Small intestine (tissue), 7 donors: ENCODE measurements at regions not wholly inside any gene's neighbourhood (a gene's known extent, or its start where the extent isn't known, plus 50 kb on each side); places are given as distances from the start of the nearest gene placed in this dataset.
"Not testable (repeated sequence)": the region's sequence is repeated elsewhere in the genome, so short reads cannot be mapped to it uniquely, and the experiment has no call there.

Experiments used
- DNase-seq, 2 donors: peaks; one replicate each; pipeline versions ENCODE4 v3.0.0 to v3.0.0-alpha.2; 2013
- FAIRE-seq: peaks from 2 replicates; lab custom pipeline; 2012; peaks lifted over from hg19 to GRCh38; lab: Jason Lieb, UNC
- H3K27ac ChIP-seq, 3 donors: one replicate each; pipeline ENCODE4 v1.5.1; 2013; ENCODE audit warnings: low read length in 2 of 3, mild to moderate bottlenecking in 2 of 3, control low read depth in 1 of 3, inconsistent platforms in 1 of 3, low read depth in 1 of 3, moderate library complexity in 1 of 3
- H3K27me3 ChIP-seq, 3 donors: one replicate each; pipeline ENCODE4 v1.6.1; 2013; ENCODE audit warnings: low read length in 3 of 3, inconsistent platforms in 1 of 3; ENCODE audit not compliant: control insufficient read depth in 3 of 3, insufficient read depth in 3 of 3
- H3K36me3 ChIP-seq, 3 donors: one replicate each; pipeline ENCODE4 v1.6.1; 2013; ENCODE audit warnings: low read length in 3 of 3, inconsistent platforms in 1 of 3, low read depth in 1 of 3, mild to moderate bottlenecking in 1 of 3, moderate library complexity in 1 of 3; ENCODE audit not compliant: control insufficient read depth in 3 of 3, insufficient read depth in 2 of 3
- H3K4me1 ChIP-seq, 3 donors: one replicate each; pipeline ENCODE4 v1.6.1; 2013; ENCODE audit warnings: low read length in 2 of 3, inconsistent platforms in 1 of 3, low read depth in 1 of 3, mild to moderate bottlenecking in 1 of 3, moderate library complexity in 1 of 3; ENCODE audit not compliant: control insufficient read depth in 3 of 3, insufficient read depth in 2 of 3
- H3K4me3 ChIP-seq, 3 donors: one replicate each; pipeline ENCODE4 v1.5.1; 2013; ENCODE audit warnings: low read length in 3 of 3, control low read depth in 1 of 3, inconsistent platforms in 1 of 3, low read depth in 1 of 3, mild to moderate bottlenecking in 1 of 3, moderate library complexity in 1 of 3
- H3K9me3 ChIP-seq, 2 donors: one replicate each; pipeline ENCODE4 v1.6.1; 2013; ENCODE audit warnings: low read depth in 1 of 2, low read length in 1 of 2; ENCODE audit not compliant: control insufficient read depth in 2 of 2, insufficient read depth in 1 of 2
- WGBS, 3 donors: extraction: QIAGEN DNeasy Blood & Tissue Kit; methylation state at CpG; one replicate each; pipeline ENCODE4 v1.1.7; 2013; 5-methylcytosine and 5-hydroxymethylcytosine counted together
- donor health status: healthy with polysubstance abuse.
- donor health status: control.
- donor health status: control.
- donor health status: Bipolar disorder and iron deficiency.
- donor health status: healthy.

DNA sequence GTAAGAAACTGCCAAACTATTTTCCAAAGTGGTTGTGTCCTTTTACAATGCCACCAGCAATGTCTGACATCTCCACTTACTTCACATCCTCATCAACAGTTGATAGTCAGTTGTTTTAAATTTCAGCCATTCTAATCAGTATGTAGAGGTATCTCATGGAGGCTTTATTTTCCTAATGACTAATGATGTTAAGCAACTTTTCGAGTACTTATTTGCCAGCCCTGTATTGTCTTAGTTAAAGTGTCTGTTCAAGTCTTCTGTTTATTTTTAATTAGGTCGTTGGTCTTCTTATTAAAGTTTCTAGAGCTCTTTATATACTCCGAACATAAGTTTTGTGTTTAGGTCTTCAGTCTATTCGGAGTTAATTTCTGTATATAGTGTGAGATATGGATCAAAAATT lies 54.9 kb upstream of the NBPF12 start:
- H3K9me3 ChIP-seq, H3K27ac ChIP-seq, H3K36me3 ChIP-seq, DNase-seq, H3K27me3 ChIP-seq, H3K4me3 ChIP-seq, FAIRE-seq, H3K4me1 ChIP-seq: not testable (repeated sequence)
- WGBS, 3 donors, result 69 to 79% (median 77%) methylated on average over 4 of the region's 4 CpGs

- not testable (repeated sequence) for FAIRE-seq
Observed at GRCh38 chr1:146881096-146881495, 57.0 kb upstream of the NBPF12 start.

GRCh38 chr1:146863799-146864319 lies 74.3 kb upstream of the NBPF12 start:
- not testable (repeated sequence) for H3K36me3 ChIP-seq, FAIRE-seq
- 61 to 63% (median 62%) methylated on average over 3 of the region's 3 CpGs for WGBS, 3 donors

More at GRCh38 chr1:146881096-146881495, 57.0 kb upstream of the NBPF12 start:
- not testable (repeated sequence) for H3K4me3 ChIP-seq, DNase-seq, H3K4me1 ChIP-seq, H3K27ac ChIP-seq, H3K36me3 ChIP-seq, H3K9me3 ChIP-seq, H3K27me3 ChIP-seq
- WGBS, 3 donors, result 79 to 100% (median 83%) methylated on average over 1 to 5 of the region's 8 CpGs

GRCh38 chr1:146853147-146853546 lies 85.0 kb upstream of the NBPF12 start:
- FAIRE-seq, H3K27ac ChIP-seq, H3K9me3 ChIP-seq, H3K4me3 ChIP-seq, H3K36me3 ChIP-seq, H3K4me1 ChIP-seq, H3K27me3 ChIP-seq, DNase-seq: not testable (repeated sequence)
- 60 to 71% (median 62%) methylated on average over 7 to 8 of the region's 9 CpGs for WGBS, 3 donors

More at GRCh38 chr1:146863799-146864319, 74.3 kb upstream of the NBPF12 start:
- not testable (repeated sequence) for H3K4me1 ChIP-seq, H3K4me3 ChIP-seq, H3K27me3 ChIP-seq, H3K9me3 ChIP-seq, DNase-seq, H3K27ac ChIP-seq

- H3K27ac ChIP-seq, H3K9me3 ChIP-seq, H3K36me3 ChIP-seq, H3K27me3 ChIP-seq, FAIRE-seq, DNase-seq, H3K4me3 ChIP-seq, H3K4me1 ChIP-seq: not testable (repeated sequence)
- WGBS, 3 donors, result 54 to 78% (median 67%) methylated on average over 6 of the region's 6 CpGs
Observed at GRCh38 chr1:146850352-146850889, 87.7 kb upstream of the NBPF12 start.

- not testable (repeated sequence) for H3K4me1 ChIP-seq, H3K9me3 ChIP-seq, H3K27me3 ChIP-seq, H3K27ac ChIP-seq, H3K4me3 ChIP-seq, DNase-seq, H3K36me3 ChIP-seq, FAIRE-seq
- WGBS, 3 donors, result no CpG with 5 or more reads among the region's 1 CpG
Observed at GRCh38 chr1:146838725-146839124, 99.4 kb upstream of the NBPF12 start.

DNA sequence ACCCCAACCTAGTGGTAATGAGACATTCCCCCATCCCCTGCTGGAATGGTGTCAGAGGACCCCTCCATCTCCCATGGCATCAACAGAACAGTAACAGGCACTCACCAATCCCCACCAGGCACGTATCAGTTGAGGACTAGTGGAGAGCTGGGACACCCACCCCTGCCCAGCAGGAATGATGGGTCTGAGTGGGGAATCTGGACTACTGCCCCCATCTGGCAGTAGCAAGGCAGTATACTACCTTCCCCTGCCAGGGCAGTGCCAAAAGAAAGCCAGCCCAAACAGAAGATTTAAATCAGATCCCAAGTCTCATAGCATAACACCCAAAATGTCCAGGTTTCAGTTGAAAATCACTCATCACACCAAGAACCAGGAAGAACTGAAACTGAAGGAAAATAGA lies 111.2 kb upstream of the NBPF12 start:
- not testable (repeated sequence) for FAIRE-seq, H3K36me3 ChIP-seq, H3K9me3 ChIP-seq, H3K4me1 ChIP-seq, H3K4me3 ChIP-seq, H3K27ac ChIP-seq, H3K27me3 ChIP-seq, DNase-seq
- no CpG with 5 or more reads among the region's 1 CpG for WGBS, 3 donors

DNA sequence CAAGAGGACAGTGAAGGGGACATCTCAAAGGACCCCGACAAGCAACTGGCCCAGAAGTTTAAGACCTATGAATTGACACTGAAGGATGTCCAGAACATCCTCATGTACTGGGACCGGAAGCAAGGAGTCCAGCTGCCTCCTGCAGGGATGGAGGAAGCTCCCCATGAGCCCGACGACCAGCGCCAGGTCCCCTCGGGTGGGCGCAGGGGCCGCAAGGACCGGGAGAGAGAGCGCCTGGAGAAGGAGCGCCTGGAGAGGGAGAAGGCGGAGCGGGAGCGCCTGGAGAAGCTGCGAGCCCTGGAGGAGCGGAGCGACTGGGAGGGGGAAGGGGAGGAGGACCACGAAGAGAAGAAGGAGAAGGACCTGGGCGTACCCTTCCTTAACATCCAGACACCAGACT lies 143.9 kb upstream of the NBPF12 start:
- WGBS, 3 donors, result 92 to 93% (median 93%) methylated on average over 18 to 19 of the region's 19 CpGs
- not testable (repeated sequence) for FAIRE-seq

DNA sequence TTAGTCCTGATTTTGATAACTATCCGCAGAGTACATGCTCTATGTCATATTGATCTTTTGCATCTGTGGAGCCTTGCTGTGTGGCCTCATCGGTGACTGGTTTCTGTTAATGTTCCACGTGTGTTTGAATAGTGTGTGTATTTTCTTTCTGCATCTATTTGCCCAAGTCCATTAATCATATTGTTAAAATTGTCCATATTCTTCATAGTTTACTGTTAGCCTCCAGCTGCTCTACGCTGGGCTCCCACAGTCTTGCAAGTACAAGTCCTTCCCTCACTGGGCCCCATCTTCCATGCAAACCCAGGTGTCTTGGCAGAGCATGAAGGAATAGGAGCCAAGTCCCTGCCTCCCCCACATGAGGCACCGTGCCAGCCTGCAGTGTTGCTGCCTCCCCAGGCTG lies 145.4 kb upstream of the NBPF12 start:
- not testable (repeated sequence) for H3K27ac ChIP-seq, H3K4me1 ChIP-seq, H3K27me3 ChIP-seq, H3K36me3 ChIP-seq, H3K9me3 ChIP-seq, FAIRE-seq, H3K4me3 ChIP-seq
- 49 to 55% (median 50%) methylated on average over 3 to 5 of the region's 5 CpGs for WGBS, 3 donors
- DNase-seq, result peak in 1 of 2 donors; percentile 1

More for the DNA sequence above, 143.9 kb upstream of the NBPF12 start:
- H3K4me3 ChIP-seq, H3K36me3 ChIP-seq, H3K4me1 ChIP-seq, H3K27ac ChIP-seq, H3K27me3 ChIP-seq, H3K9me3 ChIP-seq, DNase-seq: not testable (repeated sequence)
